NCI-H1092 treated with DMSO at 0.1 percent for 48 hours (cell line): ENCODE measurements at regions not wholly inside any gene's neighbourhood (a gene's known extent, or its start where the extent isn't known, plus 50 kb on each side); places are given as distances from the start of the nearest gene placed in this dataset.
A peak's percentile ranks its signal among the peaks of the same experiment; 100 is the strongest.
"Not testable (repeated sequence)": the region's sequence is repeated elsewhere in the genome, so short reads cannot be mapped to it uniquely, and the experiment has no call there.

Source experiments
- DNase-seq: peaks from one replicate; lab custom pipeline; 2025; lab: John Stamatoyannopoulos, UW

GRCh38 chr7:115273855-115274254, 352.0 kb downstream of the MDFIC start:
- not testable (repeated sequence) for DNase-seq

- no peak for DNase-seq
These were observed 351.4 kb downstream of the MDFIC start for GRCh38 chr7:115273139-115273772.

DNA sequence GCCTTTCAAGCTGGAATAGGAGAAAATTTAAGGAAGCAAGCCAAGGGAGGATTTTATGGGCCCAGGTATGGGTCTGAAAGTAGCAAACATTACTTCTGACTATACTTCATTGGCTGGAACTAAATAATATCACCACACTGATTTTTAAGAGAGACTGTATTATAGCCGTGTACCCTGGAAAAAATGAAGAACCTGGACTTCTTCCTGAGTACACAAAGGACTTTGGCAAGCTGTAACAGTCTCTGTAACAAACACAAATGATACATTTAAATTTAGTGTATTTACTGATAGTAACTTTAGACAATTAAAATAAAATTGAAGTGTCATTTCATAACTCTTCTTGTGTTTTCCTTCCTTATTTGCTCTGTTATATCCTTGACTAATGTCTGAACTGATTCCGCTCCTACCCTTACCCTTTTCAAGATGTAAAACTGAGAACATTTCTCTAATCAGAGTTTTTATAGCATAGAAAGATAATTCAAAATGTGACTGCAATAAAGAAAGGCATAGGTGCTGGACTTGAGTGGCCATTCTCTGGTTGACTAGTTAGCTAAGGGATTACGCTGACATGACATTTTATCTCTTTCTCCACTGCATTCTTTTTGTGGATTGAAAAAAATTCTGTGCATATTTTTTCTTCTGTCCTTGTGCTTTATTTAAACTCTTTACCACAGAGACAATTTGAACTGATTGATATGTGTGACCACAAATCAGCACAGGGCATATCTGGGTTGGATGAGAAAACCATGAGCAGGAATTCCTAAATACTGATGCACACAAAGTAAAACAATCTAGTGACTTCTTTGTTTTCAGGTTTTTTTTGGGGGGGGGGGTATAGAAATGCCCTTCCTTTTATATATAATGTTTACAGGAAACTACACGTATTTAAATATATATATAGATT, 349.7 kb downstream of the MDFIC start:
- DNase-seq: peak; percentile 11

GRCh38 chr7:115269486-115269885, 347.6 kb downstream of the MDFIC start:
- DNase-seq: no peak

DNA sequence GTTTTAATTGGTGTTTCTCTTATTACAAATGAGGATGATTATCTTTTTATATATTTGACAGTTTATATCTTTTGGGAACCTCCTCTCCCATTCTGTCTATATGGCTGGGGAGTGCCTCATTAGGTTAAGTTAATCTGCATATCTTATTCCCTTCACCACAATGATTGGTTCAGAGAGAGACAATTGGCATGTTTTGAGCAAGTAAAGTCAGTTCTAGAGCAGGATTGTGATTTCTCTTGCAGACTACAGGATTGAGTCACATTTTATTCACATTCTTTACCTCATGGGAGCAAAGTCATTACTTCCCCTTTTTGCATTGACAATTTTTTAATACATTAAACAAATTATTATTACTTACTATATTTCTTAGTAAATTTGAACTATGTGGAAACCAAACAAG, 345.6 kb downstream of the MDFIC start:
- DNase-seq: no peak

- no peak for DNase-seq
These were observed 338.5 kb downstream of the MDFIC start for GRCh38 chr7:115260381-115260780.

GRCh38 chr7:115252461-115252860, 330.6 kb downstream of the MDFIC start:
- no peak for DNase-seq

DNA sequence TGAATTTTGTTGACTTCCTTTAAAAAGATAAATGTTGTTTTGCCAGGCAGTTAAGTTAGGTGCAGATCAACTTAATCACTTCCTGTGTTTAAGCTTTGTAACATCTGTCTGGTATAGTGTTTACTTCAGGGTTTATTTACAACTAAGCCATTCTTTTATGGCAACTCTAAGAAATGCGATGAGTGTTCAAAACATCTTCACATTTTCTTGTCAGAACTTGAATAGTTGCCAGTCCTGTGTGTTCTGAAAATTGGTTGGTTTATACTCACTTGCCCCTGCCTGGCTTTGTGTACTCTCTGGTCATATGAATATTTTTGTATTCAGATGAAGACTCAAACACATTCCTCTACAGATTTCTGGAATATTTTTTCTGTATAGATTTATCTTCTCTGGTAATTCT, 327.2 kb downstream of the MDFIC start:
- no peak for DNase-seq

GRCh38 chr7:115241151-115241550, 319.3 kb downstream of the MDFIC start:
- DNase-seq: no peak

DNA sequence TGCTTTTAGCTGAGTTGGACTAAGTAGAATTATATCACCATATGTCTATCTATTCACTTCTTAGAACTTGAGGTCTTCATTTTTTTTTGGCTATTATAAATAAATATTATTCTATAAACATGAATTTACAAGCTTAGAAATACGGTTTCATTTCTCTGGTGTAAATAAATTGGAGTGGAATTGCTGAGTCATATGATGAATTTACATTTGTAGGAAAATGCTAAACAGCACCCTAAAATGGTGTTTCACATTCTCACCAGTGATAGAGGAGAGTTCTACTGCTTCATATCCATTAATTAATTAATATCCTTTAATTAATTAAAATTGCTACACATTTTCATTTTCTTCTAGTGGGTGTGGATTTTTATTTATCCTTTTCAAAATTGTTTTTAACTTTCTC, 318.3 kb downstream of the MDFIC start:
- DNase-seq: no peak

DNA sequence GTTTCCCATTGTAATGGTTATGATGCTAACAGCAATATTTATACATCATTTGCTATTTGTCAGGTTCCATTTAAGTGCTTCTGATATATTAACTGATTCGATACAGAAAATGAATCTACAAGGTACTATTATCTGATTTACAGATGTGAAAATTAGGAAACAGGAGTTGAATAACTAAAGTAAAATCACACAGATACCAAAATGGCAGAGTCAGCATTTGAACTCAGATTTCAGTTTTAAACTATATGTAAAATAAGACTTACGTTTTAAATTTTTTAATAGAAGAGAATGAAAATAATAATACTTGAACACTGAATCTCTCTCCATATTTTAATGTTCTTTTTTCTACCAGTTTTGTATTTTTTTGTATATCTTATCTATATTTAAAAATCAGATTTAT, 313.2 kb downstream of the MDFIC start:
- DNase-seq: no peak

DNA sequence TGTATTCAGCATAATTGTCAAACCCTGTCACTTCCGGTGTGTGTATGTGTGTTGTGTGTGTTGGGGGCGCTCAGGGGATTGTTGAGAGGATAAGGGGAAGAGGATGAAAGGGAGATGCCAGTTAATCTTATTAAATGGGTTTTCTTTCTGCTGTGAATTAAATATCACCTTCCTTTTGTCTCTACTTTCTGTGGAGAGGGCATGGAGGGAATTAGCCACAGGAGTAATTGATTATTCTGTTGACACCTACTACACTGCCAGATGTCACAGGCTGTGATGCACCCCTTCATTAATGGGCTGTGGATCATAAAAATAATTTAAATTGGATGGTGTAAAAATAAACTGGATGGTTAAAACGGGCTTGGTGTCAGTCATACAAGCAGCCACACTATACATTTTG, 311.9 kb downstream of the MDFIC start:
- DNase-seq: no peak

- no peak for DNase-seq
These were observed 310.1 kb downstream of the MDFIC start for GRCh38 chr7:115232041-115232440.

DNA sequence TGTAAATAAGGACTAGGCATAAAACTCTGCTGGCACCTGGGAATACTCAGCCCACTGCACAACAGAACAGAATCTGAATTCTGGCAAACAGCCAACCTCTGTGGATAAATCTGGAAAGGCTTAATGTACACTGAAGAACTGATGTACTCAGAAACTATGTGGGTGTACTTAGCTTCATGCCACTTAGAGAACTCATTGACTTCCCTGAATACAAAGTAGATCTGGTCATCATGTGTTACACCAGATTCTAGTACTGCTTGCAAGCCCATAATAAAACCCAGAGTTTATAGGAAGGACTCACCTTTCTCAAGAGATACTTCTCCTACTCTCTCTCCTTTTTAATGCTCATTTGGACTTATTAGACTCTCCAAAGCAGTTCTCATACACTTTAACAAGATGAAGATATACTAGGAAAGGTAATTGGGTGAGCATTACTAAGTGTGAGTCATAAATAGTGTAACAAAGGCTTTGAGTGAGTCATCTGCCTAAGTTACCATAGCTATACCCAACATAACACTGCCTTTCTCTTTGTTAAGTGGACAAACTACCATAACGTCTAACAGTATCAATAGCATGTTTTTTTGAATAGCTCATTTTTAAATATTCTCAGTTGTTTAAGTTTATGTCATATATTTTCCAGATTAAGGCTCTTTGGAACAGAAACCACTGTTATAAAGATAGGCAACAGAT, 309.1 kb downstream of the MDFIC start:
- DNase-seq: peak; percentile 50

GRCh38 chr7:115229401-115230105, 307.7 kb downstream of the MDFIC start:
- DNase-seq: no peak

GRCh38 chr7:115227473-115228235, 305.8 kb downstream of the MDFIC start:
- no peak for DNase-seq

DNA sequence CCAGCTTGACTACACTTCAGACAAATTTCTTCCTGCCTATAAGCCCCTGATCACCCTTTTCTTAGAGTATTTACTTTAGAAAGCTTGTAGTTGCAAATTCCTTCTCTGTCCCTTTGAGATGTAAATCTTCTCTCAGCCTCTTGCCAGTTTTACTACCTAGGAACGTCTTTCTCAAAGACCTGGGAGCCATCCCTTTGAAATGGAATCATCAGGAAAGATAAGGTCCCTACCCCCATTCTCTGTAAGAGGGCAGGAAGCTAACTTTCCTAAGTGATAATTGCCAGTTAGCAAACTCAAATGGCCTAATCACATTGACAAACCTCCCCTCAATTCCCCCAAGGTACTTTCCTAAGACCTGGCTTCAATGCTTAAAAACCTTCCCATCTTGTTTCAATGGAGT, 304.5 kb downstream of the MDFIC start:
- DNase-seq: no peak

DNA sequence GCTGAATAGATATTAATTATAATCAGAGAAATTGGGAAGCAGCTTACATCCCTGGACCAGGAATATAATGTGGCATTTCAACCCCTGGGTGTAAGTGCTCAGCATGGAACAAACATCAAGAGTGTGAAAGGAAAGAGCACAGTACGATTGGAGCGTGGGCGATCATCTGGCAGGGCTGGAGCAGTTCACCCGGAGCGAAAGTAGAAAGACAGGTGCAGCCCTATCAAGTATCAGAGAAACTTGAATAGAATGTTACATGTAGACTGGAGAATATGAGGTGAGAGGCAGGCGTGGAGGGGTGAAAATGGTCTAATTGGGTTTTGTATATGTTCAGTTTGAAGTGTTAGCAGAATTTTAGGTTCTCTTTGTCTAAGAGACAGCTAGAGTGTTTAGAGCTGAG, 303.0 kb downstream of the MDFIC start:
- DNase-seq: no peak

GRCh38 chr7:115223959-115224358, 302.1 kb downstream of the MDFIC start:
- no peak for DNase-seq

DNA sequence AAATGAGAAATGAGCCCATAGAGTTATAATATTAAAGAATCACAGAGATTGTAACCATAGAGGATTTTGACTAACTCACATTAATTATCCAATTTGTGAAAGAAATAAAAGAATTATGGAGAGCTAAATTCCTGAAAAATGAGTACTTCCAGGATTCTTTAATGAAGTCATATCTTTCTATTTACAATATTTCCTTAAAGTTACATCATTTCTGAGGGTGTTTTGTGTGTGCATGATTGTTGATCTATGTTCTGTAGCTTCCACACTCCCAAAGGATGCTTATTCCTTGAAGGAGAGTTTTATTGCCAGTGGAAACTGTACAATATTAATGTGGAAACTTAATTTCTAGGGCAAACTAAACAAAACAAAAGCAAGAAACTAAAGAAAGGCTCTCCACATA, 299.6 kb downstream of the MDFIC start:
- DNase-seq: no peak

GRCh38 chr7:115218076-115218475, 296.2 kb downstream of the MDFIC start:
- DNase-seq: no peak

GRCh38 chr7:115217373-115217772, 295.5 kb downstream of the MDFIC start:
- peak; percentile 20 for DNase-seq
